ENCODE measurements at regions not wholly inside any gene's neighbourhood (a gene's known extent, or its start where the extent isn't known, plus 50 kb on each side); places are given as distances from the start of the nearest gene placed in this dataset.

- no peaks in the 10 kb centered on the region for H3K27me3 ChIP-seq
- TF ChIP-seq Cebpa-rat (IDR thresholded peaks at IDR 0.05) = no peak
- H3K4me2 ChIP-seq = peak overlapping the region; percentile 75
- H3K27ac ChIP-seq = no peak overlapping the region
- H3K4me3 ChIP-seq = no peak overlapping the region
- 0 out of 2 replicates have a peak, but pooled peaks cover 4% of the 10 kb centered on the region for H3K9me3 ChIP-seq
- H4K20me1 ChIP-seq = no peaks in the 10 kb centered on the region
- no peaks in the 10 kb centered on the region for H3K36me3 ChIP-seq
- no peak overlapping the region for H3K9ac ChIP-seq
- H3K4me1 ChIP-seq = peaks cover 31% of the 10 kb centered on the region
Observed at GRCh38 chr3:193851428-193851847, 258.4 kb downstream of the OPA1 start.

GRCh38 chr3:193851941-193852674 is 259.1 kb downstream of the OPA1 start:
- H3K36me3 ChIP-seq = no peaks in the 10 kb centered on the region
- H3K27me3 ChIP-seq = no peaks in the 10 kb centered on the region
- H3K9ac ChIP-seq = no peak overlapping the region
- peak overlapping the region; percentile 75 for H3K4me2 ChIP-seq
- peak; percentile 62; the same call in 1 of the 2 replicates for TF ChIP-seq Cebpa-rat (IDR thresholded peaks at IDR 0.05)
- no peaks in the 10 kb centered on the region for H4K20me1 ChIP-seq
- 0 out of 2 replicates have a peak, but pooled peaks cover 4% of the 10 kb centered on the region for H3K9me3 ChIP-seq
- H3K4me3 ChIP-seq = no peak overlapping the region
- H3K4me1 ChIP-seq = peaks cover 31% of the 10 kb centered on the region
- 0 out of 2 replicates have a peak overlapping the region, but pooled peaks have one; percentile 4 for H3K27ac ChIP-seq

- Histone ChIP-seq H3K36me3 (no peaks in the 10 kb centered on the region), H3K4me1 (peaks cover 31% of the 10 kb centered on the region), H4K20me1 (no peaks in the 10 kb centered on the region), H3K9ac (no peak overlapping the region), H3K27ac (no peak overlapping the region), H3K27me3 (no peaks in the 10 kb centered on the region), H3K4me2 (peak overlapping the region; percentile 75; the same call in 1 of the 2 replicates), H3K9me3 (0 out of 2 replicates have a peak, but pooled peaks cover 4% of the 10 kb centered on the region), H3K4me3 (no peak overlapping the region)
- no peak for TF ChIP-seq Cebpa-rat (IDR thresholded peaks at IDR 0.05)
Observed at GRCh38 chr3:193852901-193853300, 259.9 kb downstream of the OPA1 start.

GRCh38 chr3:193853511-193854219 is 260.7 kb downstream of the OPA1 start:
- no peaks in the 10 kb centered on the region for H3K27me3 ChIP-seq
- no peak overlapping the region for H3K27ac ChIP-seq
- TF ChIP-seq Cebpa-rat (IDR thresholded peaks at IDR 0.05) = no peak
- H3K4me2 ChIP-seq = 0 out of 2 replicates have a peak overlapping the region, but pooled peaks have one; percentile 75
- no peaks in the 10 kb centered on the region for H3K36me3 ChIP-seq
- peaks cover 31% of the 10 kb centered on the region for H3K4me1 ChIP-seq
- H3K9me3 ChIP-seq = 0 out of 2 replicates have a peak, but pooled peaks cover 3% of the 10 kb centered on the region
- H4K20me1 ChIP-seq = no peaks in the 10 kb centered on the region
- H3K4me3 ChIP-seq = no peak overlapping the region
- H3K9ac ChIP-seq = no peak overlapping the region

GRCh38 chr3:193857996-193858395 is 265.0 kb downstream of the OPA1 start:
- Histone ChIP-seq H3K9me3 (no peaks in the 10 kb centered on the region), H3K36me3 (no peaks in the 10 kb centered on the region), H3K9ac (no peak overlapping the region), H3K4me1 (peaks cover 10% of the 10 kb centered on the region), H4K20me1 (no peaks in the 10 kb centered on the region), H3K27me3 (peaks cover 4% of the 10 kb centered on the region), H3K27ac (no peak overlapping the region), H3K4me3 (no peak overlapping the region), H3K4me2 (no peak overlapping the region)
- TF ChIP-seq Cebpa-rat (IDR thresholded peaks at IDR 0.05) = no peak

GRCh38 chr3:193859195-193859594 is 266.2 kb downstream of the OPA1 start:
- no peaks in the 10 kb centered on the region; the same call in 1 of the 2 replicates for H4K20me1 ChIP-seq
- H3K9ac ChIP-seq = no peak overlapping the region
- no peaks in the 10 kb centered on the region for H3K36me3 ChIP-seq
- no peak overlapping the region for H3K4me3 ChIP-seq
- H3K27me3 ChIP-seq = peaks cover 16% of the 10 kb centered on the region
- H3K27ac ChIP-seq = no peak overlapping the region
- no peak for TF ChIP-seq Cebpa-rat (IDR thresholded peaks at IDR 0.05)
- no peaks in the 10 kb centered on the region for H3K9me3 ChIP-seq
- no peaks in the 10 kb centered on the region for H3K4me1 ChIP-seq
- H3K4me2 ChIP-seq = no peak overlapping the region

- H3K4me1 ChIP-seq = no peaks in the 10 kb centered on the region
- peaks cover 30% of the 10 kb centered on the region for H3K27me3 ChIP-seq
- no peak overlapping the region for H3K9ac ChIP-seq
- no peaks in the 10 kb centered on the region for H3K36me3 ChIP-seq
- H3K4me3 ChIP-seq = no peak overlapping the region
- TF ChIP-seq Cebpa-rat (IDR thresholded peaks at IDR 0.05) = no peak
- H3K9me3 ChIP-seq = no peaks in the 10 kb centered on the region
- H3K27ac ChIP-seq = no peak overlapping the region
- H3K4me2 ChIP-seq = no peak overlapping the region
- H4K20me1 ChIP-seq = no peaks in the 10 kb centered on the region; the same call in 1 of the 2 replicates
Observed at GRCh38 chr3:193861012-193861411, 268.0 kb downstream of the OPA1 start.

GRCh38 chr3:193862843-193863242 is 269.8 kb downstream of the OPA1 start:
- Histone ChIP-seq H3K9ac (no peak overlapping the region), H3K4me1 (peaks cover 12% of the 10 kb centered on the region), H3K36me3 (no peaks in the 10 kb centered on the region), H3K9me3 (no peaks in the 10 kb centered on the region), H4K20me1 (peaks cover 1% of the 10 kb centered on the region; the same call in 1 of the 2 replicates), H3K4me2 (no peak overlapping the region), H3K27ac (no peak overlapping the region), H3K4me3 (no peak overlapping the region), H3K27me3 (peaks cover 41% of the 10 kb centered on the region)
- no peak for TF ChIP-seq Cebpa-rat (IDR thresholded peaks at IDR 0.05)

GRCh38 chr3:193863657-193864357 is 270.8 kb downstream of the OPA1 start:
- Histone ChIP-seq H3K9ac (no peak overlapping the region), H3K9me3 (no peaks in the 10 kb centered on the region), H3K27ac (no peak overlapping the region), H3K27me3 (peaks cover 45% of the 10 kb centered on the region), H3K4me3 (no peak overlapping the region), H4K20me1 (peaks cover 11% of the 10 kb centered on the region), H3K4me1 (peaks cover 22% of the 10 kb centered on the region), H3K36me3 (no peaks in the 10 kb centered on the region), H3K4me2 (no peak overlapping the region)
- TF ChIP-seq Cebpa-rat (IDR thresholded peaks at IDR 0.05) = no peak

Data from BLaER1 (cell line).